ENCODE measurements at regions not wholly inside any gene's neighbourhood (a gene's known extent, or its start where the extent isn't known, plus 50 kb on each side); places are given as distances from the start of the nearest gene placed in this dataset.

GRCh38 chr13:50352720-50353480, 337.7 kb downstream of the KCNRG start:
- no peak overlapping the region for H3K18ac ChIP-seq (ENCODE audit: low read depth, low read length)
- H4K20me1 ChIP-seq (ENCODE audit: insufficient read depth, low read length) = no peaks in the 10 kb centered on the region
- no peak overlapping the region for H3K56ac ChIP-seq (ENCODE audit: extremely low read depth, insufficient read depth, low read length)
- dilution Hi-C loops (cut with HindIII; ENCODE audit: low sequenced_read_pairs, unreplicated experiment) = no loop called here
- no peaks in the 10 kb centered on the region for H3K9me3 ChIP-seq (ENCODE audit: control insufficient read depth, insufficient read depth, low read length)
- H4K91ac ChIP-seq (ENCODE audit: insufficient read depth, low read depth, low read length) = no peak overlapping the region
- no peak overlapping the region for H3K14ac ChIP-seq (replicated peaks; ENCODE audit: low read depth, low read length)
- H3K4me2 ChIP-seq (ENCODE audit: low read depth, low read length) = no peak overlapping the region
- no peak overlapping the region for H3K4me3 ChIP-seq (ENCODE audit: insufficient read depth, low read depth, low read length)
- H2BK20ac ChIP-seq (ENCODE audit: low read depth, low read length) = no peak overlapping the region
- POLR2A ChIA-PET (ENCODE audit: unreplicated experiment) = no interaction called here
- in situ Hi-C loops (cut with MboI; ENCODE audit: low sequenced_read_pairs) = no loop called here
- TF ChIP-seq FOS (IDR thresholded peaks at IDR 0.05; ENCODE audit: low read depth, low read length) (no peak), RAD21 (IDR thresholded peaks at IDR 0.05; ENCODE audit: low read length) (no peak), MXI1 (IDR thresholded peaks at IDR 0.05; ENCODE audit: borderline replicate concordance, low read depth, low read length) (no peak), USF2 (IDR thresholded peaks at IDR 0.05; ENCODE audit: low read depth, low read length) (no peak), ELK1 (IDR thresholded peaks at IDR 0.05; ENCODE audit: borderline replicate concordance, low read depth, low read length) (no peak), RFX5 (IDR thresholded peaks at IDR 0.05; ENCODE audit: low read depth, low read length) (no peak), POLR2A (IDR thresholded peaks at IDR 0.05; ENCODE audit: low read depth, low read length) (no peak)
- H2BK120ac ChIP-seq (ENCODE audit: low read depth, low read length) = no peak overlapping the region
- H3K79me1 ChIP-seq (ENCODE audit: low read depth in 1 of 2, low read length in 2 of 2) = no peaks in the 10 kb centered on the region
- no TSS peak for BruUV-seq (replicated peaks)
- WGBS, 2 experiments (ENCODE audit: extremely low coverage in 2 of 2, insufficient read length in 1 of 2) = no CpG with 5 or more reads among the region's 2 CpGs
- H2BK5ac ChIP-seq (ENCODE audit: low read depth, low read length, poor library complexity, severe bottlenecking) = no peak overlapping the region
- no peak overlapping the region for H3K9ac ChIP-seq (ENCODE audit: low read depth, low read length)
- H4K8ac ChIP-seq (ENCODE audit: low read depth in 2 of 2, low read length in 2 of 2) = no peak overlapping the region
- H2AK9ac ChIP-seq (replicated peaks; ENCODE audit: low read depth, low read length, poor library complexity) = no peak overlapping the region
- CTCF ChIA-PET = interaction anchor here (0.6 kb wide), 2 partner anchors 33 to 1303 kb away, joined by 3 read pairs; no protein-coding TSS in a partner anchor
- H2AK5ac ChIP-seq (ENCODE audit: low read depth, low read length) = no peak overlapping the region; the same call in 1 of the 2 replicates
- no peak overlapping the region for H3K4ac ChIP-seq (ENCODE audit: low read depth, low read length)
- H3K4me1 ChIP-seq (ENCODE audit: control insufficient read depth, insufficient read depth, low read length) = peaks cover 12% of the 10 kb centered on the region
- no peak for ATAC-seq (ENCODE audit: low read depth)
- intact Hi-C loops (cut with micrococcal nuclease) = no loop called here
- DNase-seq = no peak
- no peaks in the 10 kb centered on the region for H3K36me3 ChIP-seq (ENCODE audit: control insufficient read depth, insufficient read depth, low read length)
- no peak overlapping the region for H2AFZ ChIP-seq (replicated peaks; ENCODE audit: low read length, poor library complexity)
- no peak overlapping the region for H4K5ac ChIP-seq (ENCODE audit: low read depth, low read length)
- H3K27ac ChIP-seq (ENCODE audit: insufficient read depth, low read length) = no peak overlapping the region
- H2BK15ac ChIP-seq (ENCODE audit: low read depth, low read length) = no peak overlapping the region
- 0 out of 2 replicates have a peak, but pooled peaks cover 8% of the 10 kb centered on the region for H3K9me1 ChIP-seq (ENCODE audit: insufficient read depth, low read length)
- no peak overlapping the region for H3K23ac ChIP-seq (ENCODE audit: low read depth, low read length)
- no peaks in the 10 kb centered on the region; the same call in 1 of the 2 replicates for H3K27me3 ChIP-seq (ENCODE audit: control insufficient read depth, insufficient read depth, low read length)
